Aorta (tissue), 5 donors: ENCODE measurements at regions not wholly inside any gene's neighbourhood (a gene's known extent, or its start where the extent isn't known, plus 50 kb on each side); places are given as distances from the start of the nearest gene placed in this dataset.

Source experiments
- ATAC-seq: fragments of 200-7000 bp; cut with Tn5 transposase; one replicate; pipeline ENCODE4 v1.9.1; 2022; ENCODE audit warnings: moderate library complexity; ENCODE audit not compliant: low FRiP score
- DNase-seq, 2 donors: peaks; one replicate each; pipeline ENCODE4 v3.0.0-alpha.2; 2020
- H3K27ac ChIP-seq, 2 donors: one replicate each; pipeline ENCODE4 v1.5.1; 2013; ENCODE audit warnings: low read length in 2 of 2, mild to moderate bottlenecking in 2 of 2, moderate library complexity in 2 of 2, control low read depth in 1 of 2, inconsistent platforms in 1 of 2, low read depth in 1 of 2
- H3K27me3 ChIP-seq, 2 donors: one replicate each; pipeline ENCODE4 v1.6.1; 2013; ENCODE audit warnings: control low read depth in 1 of 2, low read length in 1 of 2, mild to moderate bottlenecking in 1 of 2, moderate library complexity in 1 of 2; ENCODE audit not compliant: insufficient read depth in 2 of 2, control insufficient read depth in 1 of 2
- H3K36me3 ChIP-seq, 2 donors: one replicate each; pipeline ENCODE4 v1.6.1; 2013; ENCODE audit warnings: control low read depth in 1 of 2, low read length in 1 of 2, mild to moderate bottlenecking in 1 of 2; ENCODE audit not compliant: insufficient read depth in 2 of 2, control insufficient read depth in 1 of 2
- H3K4me1 ChIP-seq, 2 donors: one replicate each; pipeline ENCODE4 v1.6.1; 2013; ENCODE audit warnings: low read length in 2 of 2, control low read depth in 1 of 2, mild to moderate bottlenecking in 1 of 2, moderate library complexity in 1 of 2; ENCODE audit not compliant: insufficient read depth in 2 of 2, control insufficient read depth in 1 of 2
- H3K4me3 ChIP-seq, 2 donors: one replicate each; pipeline ENCODE4 v1.5.1; 2013; ENCODE audit warnings: low read length in 2 of 2, control low read depth in 1 of 2, mild to moderate bottlenecking in 1 of 2
- H3K9me3 ChIP-seq: one replicate; pipeline ENCODE4 v1.6.1; 2013; ENCODE audit warnings: mild to moderate bottlenecking, low read length; ENCODE audit not compliant: control insufficient read depth
- WGBS, 2 donors: extraction: QIAGEN DNeasy Blood & Tissue Kit; methylation state at CpG; one replicate each; pipeline ENCODE4 v1.1.7; 2013; 5-methylcytosine and 5-hydroxymethylcytosine counted together
- intact Hi-C, 2 donors: fragments of 100-400 bp; cut with DNase I; formaldehyde crosslinking; loops; one replicate each; pipeline versions ENCODE4 v1.14.2 to v1.15.0; 2022
- donor health status: healthy with polysubstance abuse.
- donor health status: Bipolar disorder and iron deficiency.
- donor health status: DM: no; HTN: no; CAD: no.
- donor health status: DM: no; HTN: no; CAD: no.
- donor health status: DM: yes; HTN: yes; CAD: no.

- intact Hi-C loops = no loop called here
- Histone ChIP-seq H3K27ac (no peak overlapping the region), H3K4me3 (no peak overlapping the region), H3K9me3 (no peaks in the 10 kb centered on the region), H3K4me1 (no peaks in the 10 kb centered on the region), H3K36me3 (no peaks in the 10 kb centered on the region), H3K27me3 (no peaks in the 10 kb centered on the region)
- 6 to 9% methylated on average over 1 of the region's 1 CpG for WGBS, 2 donors
- ATAC-seq (no peak), DNase-seq (no peak)
These were observed 201.9 kb downstream of the KCTD12 start for GRCh38 chr13:76684336-76684735.

GRCh38 chr13:76683854-76684253 lies 202.4 kb downstream of the KCTD12 start:
- DNase-seq (no peak), ATAC-seq (no peak)
- no peaks in the 10 kb centered on the region for H3K27me3 ChIP-seq
- no peaks in the 10 kb centered on the region for H3K36me3 ChIP-seq
- H3K27ac ChIP-seq = no peak overlapping the region
- H3K4me1 ChIP-seq = no peaks in the 10 kb centered on the region
- intact Hi-C loops = no loop called here
- no peaks in the 10 kb centered on the region for H3K9me3 ChIP-seq
- 69 to 70% methylated on average over 2 of the region's 2 CpGs for WGBS, 2 donors
- no peak overlapping the region for H3K4me3 ChIP-seq

DNA sequence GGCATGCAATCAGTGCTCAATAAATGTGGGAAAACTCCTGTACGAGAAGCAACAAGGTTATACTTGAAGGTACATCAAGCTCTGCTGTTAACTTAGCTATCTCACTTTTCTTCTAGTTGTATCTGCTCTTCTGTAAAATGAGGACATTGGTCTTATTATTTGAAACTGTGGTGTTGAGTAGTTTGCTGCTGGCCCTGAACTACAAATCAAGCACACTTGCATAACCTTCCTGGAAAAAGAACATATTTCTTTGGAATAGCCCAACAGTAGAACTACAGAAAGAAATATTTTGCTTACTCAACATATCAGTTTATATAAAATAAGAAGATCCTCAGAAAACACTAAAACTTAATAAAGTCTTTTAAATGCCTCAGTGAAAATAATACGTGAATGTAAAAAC lies 203.0 kb downstream of the KCTD12 start:
- Histone ChIP-seq H3K4me3 (no peak overlapping the region), H3K27me3 (no peaks in the 10 kb centered on the region), H3K27ac (no peak overlapping the region), H3K36me3 (no peaks in the 10 kb centered on the region), H3K4me1 (no peaks in the 10 kb centered on the region), H3K9me3 (no peaks in the 10 kb centered on the region)
- intact Hi-C loops = no loop called here
- 96 to 97% methylated on average over 2 of the region's 2 CpGs for WGBS, 2 donors
- DNase-seq = no peak
- no peak for ATAC-seq

DNA sequence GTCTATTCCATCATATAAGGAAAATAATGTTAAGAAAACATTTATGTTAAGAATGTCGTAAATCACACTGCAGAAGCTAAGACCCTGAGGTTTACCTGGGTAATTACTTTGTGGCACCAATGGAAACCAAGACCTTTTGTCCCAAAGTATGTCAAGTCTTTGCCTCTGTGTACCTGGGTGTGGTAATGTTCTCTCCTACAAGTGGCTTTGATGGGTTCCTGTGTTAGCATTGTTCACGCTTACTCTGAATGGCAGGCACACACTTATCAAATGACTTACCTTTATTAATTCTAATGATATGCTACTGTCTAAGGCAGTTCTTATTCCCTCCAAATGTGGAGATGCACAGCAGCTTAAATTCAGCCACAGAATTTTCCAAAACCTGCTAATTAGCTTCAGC lies 206.1 kb downstream of the KCTD12 start:
- no peaks in the 10 kb centered on the region for H3K27me3 ChIP-seq
- H3K9me3 ChIP-seq = no peaks in the 10 kb centered on the region
- 92 to 95% methylated on average over 2 of the region's 2 CpGs for WGBS, 2 donors
- no peak for ATAC-seq
- intact Hi-C loops = no loop called here
- no peak overlapping the region for H3K27ac ChIP-seq
- H3K4me1 ChIP-seq = no peaks in the 10 kb centered on the region
- H3K4me3 ChIP-seq = no peak overlapping the region
- H3K36me3 ChIP-seq = no peaks in the 10 kb centered on the region
- no peak for DNase-seq

DNA sequence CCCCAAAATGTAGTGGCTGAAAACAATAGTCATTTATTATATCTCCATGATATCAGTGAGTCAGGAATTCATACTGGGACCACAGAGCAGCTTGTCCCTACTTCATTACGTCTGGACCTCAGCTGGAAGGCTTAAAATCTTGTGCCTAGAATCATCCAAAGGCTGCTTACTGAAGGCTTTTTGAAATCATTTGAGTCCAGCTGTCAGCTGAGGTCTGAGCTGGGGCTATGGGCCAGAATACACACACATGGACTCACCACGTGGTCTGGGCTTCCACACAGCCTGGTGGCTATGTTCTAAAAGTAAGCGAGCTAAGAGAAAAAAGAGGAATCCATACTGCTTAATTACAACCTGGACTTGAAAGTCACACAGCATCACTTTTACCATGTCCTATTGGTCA lies 209.2 kb downstream of the KCTD12 start:
- Histone ChIP-seq H3K27ac (no peak overlapping the region), H3K27me3 (no peaks in the 10 kb centered on the region), H3K36me3 (no peaks in the 10 kb centered on the region), H3K4me1 (peaks cover 0 to 3% of the 10 kb centered on the region in 2 donors), H3K9me3 (no peaks in the 10 kb centered on the region), H3K4me3 (no peak overlapping the region)
- WGBS, 2 donors = 3 to 7% methylated on average over 3 of the region's 3 CpGs
- intact Hi-C loops = loop anchor here (10.0 kb wide), 2 partner anchors 208 to 228 kb away; partner anchors contain the start of gene KCTD12 (in 1 of the 2)
- peak; percentile 72 to 75 for DNase-seq
- ATAC-seq = peak; percentile 83

- Histone ChIP-seq H3K27ac (no peak overlapping the region), H3K4me1 (peaks cover 0 to 5% of the 10 kb centered on the region in 2 donors), H3K36me3 (no peaks in the 10 kb centered on the region), H3K4me3 (no peak overlapping the region), H3K9me3 (no peaks in the 10 kb centered on the region), H3K27me3 (no peaks in the 10 kb centered on the region)
- 18 to 20% methylated on average over 2 of the region's 2 CpGs for WGBS, 2 donors
- DNase-seq (no peak), ATAC-seq (no peak)
- intact Hi-C loops = loop anchor here (10.0 kb wide), 2 partner anchors 212 to 232 kb away; partner anchors contain the start of gene KCTD12 (in 1 of the 2)
These were observed 213.8 kb downstream of the KCTD12 start for GRCh38 chr13:76672420-76672819.

DNA sequence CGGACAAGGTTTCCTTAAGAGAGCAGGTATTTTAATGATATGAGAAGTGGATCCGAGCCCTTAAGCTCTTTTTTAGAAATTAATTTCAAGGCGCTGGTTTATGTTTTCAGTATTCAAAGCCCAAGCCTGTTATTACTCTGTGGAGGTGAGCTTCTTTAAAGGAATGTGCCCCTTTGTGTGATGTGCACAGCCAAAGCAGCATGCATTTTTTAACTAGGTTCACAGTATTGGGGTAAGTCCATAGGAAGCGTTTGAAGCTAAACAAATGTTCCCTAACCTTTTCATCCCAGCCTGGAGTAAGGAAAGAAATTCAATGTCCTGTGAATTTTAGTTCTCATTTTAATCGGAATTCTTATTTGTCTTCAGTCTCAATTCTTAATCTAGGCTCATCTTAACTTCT lies 217.5 kb downstream of the KCTD12 start:
- Histone ChIP-seq H3K4me3 (no peak overlapping the region), H3K27ac (no peak overlapping the region), H3K4me1 (peaks cover 5 to 6% of the 10 kb centered on the region in 2 donors), H3K36me3 (no peaks in the 10 kb centered on the region), H3K9me3 (no peaks in the 10 kb centered on the region), H3K27me3 (no peaks in the 10 kb centered on the region)
- DNase-seq (no peak), ATAC-seq (no peak)
- intact Hi-C loops = no loop called here
- WGBS, 2 donors = 94 to 97% methylated on average over 5 of the region's 5 CpGs

DNA sequence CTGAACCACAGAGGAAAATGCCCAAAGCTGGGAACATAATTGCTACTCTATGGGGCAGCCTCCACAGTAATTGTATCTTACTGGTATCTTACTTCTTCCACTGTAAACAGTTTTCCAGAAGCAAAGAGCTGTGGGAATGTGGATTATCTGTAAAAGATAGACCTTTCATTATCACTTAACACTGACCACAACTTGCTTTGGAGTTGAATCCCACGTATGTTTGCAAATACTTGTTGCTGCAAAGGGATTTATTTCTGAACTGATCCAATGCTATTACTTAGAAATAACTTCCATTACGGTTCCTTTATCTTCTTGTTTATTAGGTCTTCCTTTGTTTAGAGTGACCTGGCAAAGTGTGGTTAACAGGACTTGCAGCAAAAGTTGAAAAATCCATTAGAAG lies 218.1 kb downstream of the KCTD12 start:
- intact Hi-C loops = no loop called here
- ATAC-seq = no peak
- 85 to 86% methylated on average over 2 of the region's 2 CpGs for WGBS, 2 donors

DNA sequence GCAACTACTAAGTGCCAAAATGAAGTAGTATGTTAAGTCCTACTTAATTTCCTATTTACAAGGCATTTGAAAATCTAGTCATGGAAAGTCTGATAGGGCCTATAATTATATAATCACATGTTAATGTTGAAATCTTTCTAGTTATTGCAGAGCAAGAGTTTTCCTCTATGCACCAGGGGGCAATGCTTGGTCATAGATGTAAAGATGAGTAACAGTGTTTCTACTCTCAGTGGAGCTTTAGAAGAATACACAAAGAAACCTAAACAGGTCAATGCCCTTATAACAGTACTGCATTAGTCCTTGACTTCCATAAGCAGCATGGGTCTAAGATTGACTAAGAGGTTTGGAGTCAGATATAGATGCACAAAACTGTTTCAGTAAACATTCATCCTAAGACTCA lies 218.7 kb downstream of the KCTD12 start:
- peak; percentile 79 for ATAC-seq
- no peaks in the 10 kb centered on the region for H3K27me3 ChIP-seq
- H3K36me3 ChIP-seq = no peaks in the 10 kb centered on the region
- no peak for DNase-seq
- H3K9me3 ChIP-seq = no peaks in the 10 kb centered on the region
- intact Hi-C loops = no loop called here
- no peak overlapping the region for H3K4me3 ChIP-seq
- no peak overlapping the region for H3K27ac ChIP-seq
- peaks cover 3 to 6% of the 10 kb centered on the region in 2 donors for H3K4me1 ChIP-seq

More for the DNA sequence above, 218.1 kb downstream of the KCTD12 start:
- Histone ChIP-seq H3K9me3 (no peaks in the 10 kb centered on the region), H3K36me3 (no peaks in the 10 kb centered on the region), H3K4me1 (peaks cover 5 to 6% of the 10 kb centered on the region in 2 donors), H3K27ac (no peak overlapping the region), H3K4me3 (no peak overlapping the region), H3K27me3 (no peaks in the 10 kb centered on the region)
- no peak for DNase-seq
